ENCODE measurements at regions not wholly inside any gene's neighbourhood (a gene's known extent, or its start where the extent isn't known, plus 50 kb on each side); places are given as distances from the start of the nearest gene placed in this dataset.
"Not testable (repeated sequence)": the region's sequence is repeated elsewhere in the genome, so short reads cannot be mapped to it uniquely, and the experiment has no call there.

DNA sequence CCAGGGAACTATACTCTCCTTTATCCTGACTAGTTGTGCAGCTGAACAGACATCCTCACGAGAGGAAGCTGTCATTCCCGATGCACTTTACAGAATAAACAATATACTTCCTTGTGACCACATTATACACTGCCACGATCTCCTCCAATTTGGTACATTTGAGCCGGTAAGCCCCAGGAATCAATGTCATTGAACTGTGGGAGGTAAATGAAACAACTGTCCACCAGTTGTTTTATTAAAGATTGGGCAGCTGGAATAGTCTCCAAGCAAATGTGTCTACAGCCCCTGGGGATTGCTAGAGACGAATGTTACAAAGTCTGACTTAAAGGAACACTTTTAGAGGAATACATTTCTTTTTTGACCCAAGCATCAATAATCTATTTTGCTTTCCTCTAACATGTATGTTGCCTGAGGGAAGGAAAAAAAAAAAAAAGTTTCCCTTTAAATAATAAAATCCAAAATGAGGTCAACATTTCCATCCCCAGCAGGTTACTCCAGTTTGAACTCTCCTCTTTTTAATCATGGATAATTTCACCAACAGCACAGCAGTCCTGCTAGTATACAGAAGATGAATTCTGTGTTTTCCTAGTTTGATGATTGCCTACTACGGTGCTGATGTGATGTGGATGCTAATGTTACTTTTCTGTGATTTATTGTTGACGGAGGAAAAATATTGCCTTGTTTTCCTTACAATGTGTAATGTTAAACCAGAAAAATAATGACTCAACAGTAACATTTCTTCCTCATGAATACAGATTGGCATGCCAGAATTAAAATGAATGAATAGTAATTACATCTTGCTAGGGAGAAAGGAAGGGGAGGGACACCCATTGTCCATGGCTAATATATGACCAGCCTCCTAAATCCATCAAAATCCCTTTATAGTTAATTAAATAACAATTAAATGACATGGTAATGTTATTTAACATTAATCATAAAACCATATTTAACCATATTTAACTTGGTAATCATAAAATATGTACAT is 360.9 kb downstream of the NEBL start:
- intact Hi-C loops (cut with DNase I) = no loop called here
- DNase-seq = peak in 1 of 42 donors; percentile 10

DNA sequence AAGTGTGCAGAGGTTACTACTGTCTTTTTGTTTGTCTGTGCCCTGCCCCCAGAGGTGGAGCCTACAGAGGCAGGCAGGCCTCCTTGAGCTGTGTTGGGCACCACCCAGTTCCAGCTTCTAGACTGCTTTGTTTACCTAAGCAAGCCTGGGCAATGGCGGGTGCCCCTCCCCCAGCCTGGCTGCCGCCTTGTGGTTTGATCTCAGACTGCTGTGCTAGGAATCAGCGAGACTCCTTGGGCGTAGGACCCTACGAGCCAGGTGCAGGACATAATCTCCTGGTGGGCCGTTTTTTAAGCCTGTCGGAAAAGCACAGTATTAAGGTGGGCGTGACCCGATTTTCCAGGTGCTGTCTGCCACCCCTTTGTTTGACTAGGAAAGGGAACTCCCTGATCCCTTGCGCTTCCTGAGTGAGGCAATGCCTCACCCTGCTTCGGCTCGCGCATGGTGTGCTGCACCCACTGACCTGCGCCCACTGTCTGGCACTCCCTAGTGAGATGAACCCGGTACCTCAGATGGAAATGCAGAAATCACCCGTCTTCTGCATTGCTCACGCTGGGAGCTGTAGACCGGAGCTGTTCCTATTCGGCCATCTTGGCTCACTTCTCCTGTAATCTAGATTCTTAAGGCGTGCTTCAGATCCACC is 365.7 kb downstream of the NEBL start:
- DNase-seq; intact Hi-C loops (cut with DNase I): not testable (repeated sequence)

DNA sequence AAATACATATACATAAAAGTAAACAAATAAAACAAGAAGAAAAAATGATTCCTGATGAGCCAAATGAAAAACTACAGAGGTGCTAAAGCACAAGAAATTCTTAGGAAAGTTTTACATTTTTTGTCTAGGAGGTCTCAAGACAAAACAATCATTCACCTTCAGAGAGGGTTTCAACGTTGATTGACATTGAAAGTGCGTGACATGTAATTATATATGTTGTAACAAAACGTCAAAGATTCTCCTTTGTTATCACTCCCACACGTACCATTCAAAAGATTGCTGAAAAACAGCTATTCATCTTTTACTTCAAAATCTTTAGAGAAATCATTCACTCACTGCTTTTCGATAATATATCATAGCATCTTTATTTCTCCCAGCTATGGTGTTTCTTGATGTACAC is 375.9 kb downstream of the NEBL start:
- intact Hi-C loops (cut with DNase I) = no loop called here

DNA sequence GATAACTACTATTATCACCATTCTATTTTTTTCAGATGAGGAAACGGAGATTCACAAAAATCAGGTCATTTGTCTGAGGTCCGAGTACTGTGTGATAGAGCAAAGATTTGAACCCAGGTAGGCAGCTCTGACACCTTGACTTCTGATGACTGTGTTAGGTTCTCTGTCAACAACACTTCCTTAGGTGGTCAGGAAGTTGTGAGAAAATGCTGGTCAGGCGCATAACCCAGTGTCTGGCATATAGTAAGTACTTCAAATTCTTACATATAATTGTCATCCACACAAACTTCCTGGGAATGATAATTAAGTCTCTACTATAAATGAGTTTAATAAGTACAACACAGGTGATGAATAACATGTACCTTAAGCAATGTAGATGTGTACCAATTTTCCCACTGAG is 381.5 kb downstream of the NEBL start:
- DNase-seq = no peak
- intact Hi-C loops (cut with DNase I) = no loop called here

More for the DNA sequence above, 375.9 kb downstream of the NEBL start:
- DNase-seq = no peak

DNA sequence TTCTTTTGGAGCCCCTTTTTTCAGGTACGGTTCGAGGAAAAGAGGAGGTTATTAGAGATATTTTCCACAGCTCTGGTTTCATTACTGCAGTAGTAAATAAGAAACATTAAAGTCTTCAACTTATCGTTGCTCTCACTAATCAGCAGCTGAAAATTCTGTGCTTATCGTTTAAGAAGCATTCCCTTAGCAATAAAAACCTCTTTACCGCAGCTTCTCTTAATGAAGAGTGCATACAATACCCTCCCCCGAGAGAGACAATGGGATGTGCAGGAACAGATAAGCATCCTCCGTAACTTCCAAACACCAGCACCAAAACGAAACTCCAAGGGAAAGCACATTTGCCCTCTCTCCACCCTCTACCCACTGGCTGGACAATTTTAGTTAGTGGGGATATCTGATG is 384.5 kb downstream of the NEBL start:
- intact Hi-C loops (cut with DNase I) = no loop called here
- no peak for DNase-seq

DNA sequence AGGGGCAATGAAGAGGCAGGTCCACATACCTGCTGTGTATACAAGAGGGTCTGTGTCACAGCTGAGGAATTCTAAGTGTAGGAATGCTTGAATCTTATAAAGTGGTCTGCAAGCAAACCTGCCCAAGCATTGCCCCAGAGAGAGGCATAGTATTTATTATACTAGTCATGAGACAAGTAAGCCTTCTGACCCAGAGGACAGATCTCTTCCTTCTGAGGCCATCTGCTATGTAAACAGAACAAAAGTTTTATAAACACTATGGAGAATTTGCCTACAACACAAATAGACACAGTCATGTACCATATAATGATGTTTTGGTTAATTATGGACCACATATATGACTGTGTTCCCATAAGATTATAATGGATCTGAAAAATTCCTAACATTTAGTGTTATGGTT is 388.2 kb downstream of the NEBL start:
- intact Hi-C loops (cut with DNase I) = no loop called here
- no peak for DNase-seq

DNA sequence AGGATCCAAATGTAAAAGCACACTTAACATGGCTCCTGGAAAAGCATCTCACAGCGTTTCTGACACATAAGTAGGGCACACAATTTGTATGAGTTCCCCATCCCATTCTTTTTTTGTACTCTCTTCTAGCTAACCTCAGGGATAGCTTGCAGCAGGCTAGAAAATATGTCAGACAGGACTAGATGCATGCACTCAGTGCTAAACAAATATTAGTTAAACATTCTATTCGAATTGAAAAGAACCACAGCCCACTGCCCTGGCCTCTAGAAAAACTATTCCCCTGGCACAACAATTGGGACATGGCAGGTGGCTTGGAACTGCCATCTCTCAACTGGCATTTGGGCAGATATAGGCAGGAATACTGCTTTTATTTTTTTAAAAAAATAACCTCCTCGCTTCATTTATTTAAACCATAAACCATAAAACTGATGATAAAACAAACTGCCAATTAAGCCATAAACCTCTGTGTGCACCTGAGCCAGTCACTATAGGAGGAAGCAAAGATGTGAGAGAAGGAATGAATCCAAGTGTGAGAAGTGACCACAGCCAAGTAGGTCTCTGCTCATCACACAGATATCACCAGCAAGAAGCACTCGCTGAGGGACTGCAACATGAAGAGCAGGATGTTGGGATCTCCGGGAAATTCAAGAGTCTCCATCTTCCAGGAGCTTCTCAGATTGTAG is 394.1 kb downstream of the NEBL start:
- DNase-seq = no peak
- intact Hi-C loops (cut with DNase I) = no loop called here

DNA sequence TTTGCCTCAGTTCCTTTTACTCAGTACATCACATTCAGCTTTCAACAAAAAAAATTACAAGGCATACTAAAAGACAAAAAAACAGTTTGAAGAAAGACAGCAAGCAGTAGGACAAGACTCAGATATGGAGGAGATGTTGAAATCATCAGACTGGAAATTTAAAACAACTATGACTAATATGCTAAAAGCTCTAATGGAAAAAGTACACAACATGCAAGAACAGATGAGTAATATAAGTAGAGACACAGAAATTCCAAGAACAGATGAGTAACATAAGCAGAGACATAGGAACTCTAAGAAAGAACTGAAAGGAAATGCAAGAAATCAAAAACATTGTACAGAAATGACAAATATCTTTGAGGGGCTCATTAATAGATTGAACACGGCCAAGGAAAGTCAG is 402.6 kb downstream of the NEBL start:
- intact Hi-C loops (cut with DNase I) = no loop called here
- DNase-seq = no peak

DNA sequence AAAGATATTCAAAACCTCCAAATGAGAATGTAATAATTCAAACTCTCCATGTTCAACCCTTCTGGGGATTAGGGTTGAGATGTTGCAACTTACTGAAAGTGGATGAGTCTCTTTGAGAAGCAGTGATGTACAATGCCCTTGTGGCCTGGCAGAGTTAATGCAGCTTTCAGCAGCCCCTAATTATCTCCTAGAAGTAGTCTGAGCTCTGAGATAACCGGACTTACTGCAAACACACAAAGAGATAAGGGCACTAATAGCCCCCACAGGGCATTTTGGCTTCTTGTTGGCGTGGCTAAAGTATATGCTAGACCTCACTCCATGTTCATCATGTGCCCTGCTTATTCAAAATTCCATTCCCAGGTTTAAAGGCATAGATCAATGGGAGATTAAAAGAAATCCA is 404.7 kb downstream of the NEBL start:
- intact Hi-C loops (cut with DNase I) = no loop called here
- DNase-seq = no peak

DNA sequence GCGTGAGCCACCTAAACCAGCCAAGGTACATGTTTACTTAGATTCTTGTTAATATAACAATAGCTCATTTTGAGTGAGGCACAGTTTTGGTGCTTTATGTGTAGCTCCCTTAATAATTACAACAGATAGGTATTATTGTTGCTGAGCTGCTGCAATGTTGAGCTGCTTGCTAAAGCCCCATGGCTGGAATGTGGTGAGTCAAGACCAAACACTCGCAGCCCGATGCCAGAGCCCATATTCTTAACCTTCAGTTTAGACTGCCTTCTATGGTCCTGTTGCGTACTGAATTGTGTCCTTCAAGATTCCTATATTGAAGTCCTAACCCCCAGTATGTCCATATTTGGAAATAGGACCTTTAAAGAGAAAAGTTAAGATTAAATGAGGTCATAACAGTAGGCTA is 407.1 kb downstream of the NEBL start:
- DNase-seq = no peak
- intact Hi-C loops (cut with DNase I) = no loop called here

DNA sequence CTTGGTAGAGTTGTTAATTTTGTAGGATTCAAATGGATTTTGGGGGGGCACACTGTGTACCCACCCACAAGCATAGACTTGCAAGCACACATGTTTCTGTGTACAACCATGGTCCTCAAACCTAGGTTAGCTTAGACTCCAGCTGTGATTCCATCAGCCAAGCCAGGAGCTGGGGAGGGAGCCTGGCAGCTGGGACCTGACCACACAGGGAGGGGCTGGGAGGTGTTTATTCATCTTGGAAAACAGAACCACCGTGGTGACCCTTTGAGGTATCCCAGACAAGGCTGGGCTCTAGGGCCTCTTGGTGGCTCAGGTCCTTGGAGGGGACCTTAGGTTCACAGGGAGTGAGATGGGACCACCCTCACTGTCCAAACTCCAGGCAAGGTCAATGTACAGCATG is 410.3 kb downstream of the NEBL start:
- intact Hi-C loops (cut with DNase I) = no loop called here

DNA sequence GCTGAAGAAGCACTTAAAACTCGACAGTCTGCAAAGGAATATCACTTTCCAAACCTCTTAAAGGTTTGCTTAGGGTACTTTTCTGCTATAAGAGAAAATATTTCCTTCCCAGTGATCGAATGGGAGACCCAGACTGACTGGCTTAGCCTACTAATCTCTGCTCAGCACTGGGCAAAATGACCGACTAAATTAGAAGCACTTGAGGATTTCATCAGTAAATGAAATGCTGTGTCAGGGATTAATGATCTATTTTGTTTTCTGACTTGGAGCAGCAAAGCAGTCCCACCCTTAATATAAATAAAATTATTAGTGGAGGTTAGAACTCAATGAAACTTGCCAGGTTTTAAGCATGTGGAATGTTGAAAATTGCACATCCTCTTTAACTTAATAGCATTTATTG is 411.6 kb downstream of the NEBL start:
- DNase-seq = no peak
- intact Hi-C loops (cut with DNase I) = no loop called here

More for the DNA sequence above, 410.3 kb downstream of the NEBL start:
- no peak for DNase-seq

DNA sequence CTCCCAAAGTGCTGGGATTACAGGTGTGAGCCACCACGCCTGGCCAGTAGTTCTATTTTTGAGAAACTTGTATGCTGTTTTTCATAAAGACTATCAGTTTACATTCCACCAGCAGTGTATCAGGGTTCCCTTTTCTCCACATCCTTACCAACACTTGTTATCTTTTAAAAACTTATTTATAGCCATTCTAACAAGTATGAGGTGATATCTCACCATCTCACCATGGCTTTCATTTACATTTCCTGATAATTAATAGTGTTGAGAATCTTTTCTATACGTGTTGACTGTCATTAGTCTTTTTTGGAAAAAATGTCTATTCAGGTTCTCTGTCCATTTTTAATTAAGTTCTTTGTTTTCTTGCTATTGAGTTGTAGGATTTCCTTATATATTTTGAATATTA is 416.1 kb downstream of the NEBL start:
- no peak for DNase-seq
- intact Hi-C loops (cut with DNase I) = no loop called here

DNA sequence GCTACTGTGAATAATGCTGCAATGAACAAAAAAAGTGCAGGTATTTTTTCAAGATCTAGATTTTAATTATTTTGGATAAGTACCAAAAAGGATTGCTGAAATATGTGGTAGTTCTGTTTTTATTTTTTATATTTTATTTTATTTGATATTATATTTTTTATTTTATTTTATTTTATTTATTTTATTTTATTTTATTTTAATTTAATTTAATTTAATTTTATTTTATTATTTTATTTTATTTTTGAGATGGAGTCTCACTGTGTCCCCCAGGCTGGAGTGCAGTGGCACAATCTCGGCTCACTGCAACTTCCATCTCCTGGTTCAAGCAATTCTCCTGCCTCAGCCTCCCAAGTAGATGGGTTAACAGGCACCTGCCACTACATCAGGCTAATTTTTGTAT is 416.5 kb downstream of the NEBL start:
- DNase-seq; intact Hi-C loops (cut with DNase I): not testable (repeated sequence)

DNA sequence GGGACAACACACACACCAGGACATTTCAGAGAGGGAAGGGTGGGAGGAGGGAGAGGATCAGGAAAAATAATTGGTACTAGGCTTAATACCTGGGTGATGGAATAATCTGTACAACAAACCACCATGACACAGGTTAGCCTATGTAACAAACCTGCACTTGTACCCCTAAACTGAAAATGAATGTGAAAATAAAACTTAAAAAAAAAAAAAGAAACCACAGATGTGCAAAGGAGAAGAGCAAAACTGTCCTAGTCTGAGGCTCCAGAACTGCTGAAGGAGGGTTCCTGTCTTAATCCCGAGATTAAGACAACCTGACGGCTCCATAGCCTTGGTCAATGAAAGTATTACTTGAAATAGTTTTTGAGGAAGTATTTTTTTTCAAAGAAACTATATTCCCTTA is 423.0 kb downstream of the NEBL start:
- intact Hi-C loops (cut with DNase I) = no loop called here
- no peak for DNase-seq

DNA sequence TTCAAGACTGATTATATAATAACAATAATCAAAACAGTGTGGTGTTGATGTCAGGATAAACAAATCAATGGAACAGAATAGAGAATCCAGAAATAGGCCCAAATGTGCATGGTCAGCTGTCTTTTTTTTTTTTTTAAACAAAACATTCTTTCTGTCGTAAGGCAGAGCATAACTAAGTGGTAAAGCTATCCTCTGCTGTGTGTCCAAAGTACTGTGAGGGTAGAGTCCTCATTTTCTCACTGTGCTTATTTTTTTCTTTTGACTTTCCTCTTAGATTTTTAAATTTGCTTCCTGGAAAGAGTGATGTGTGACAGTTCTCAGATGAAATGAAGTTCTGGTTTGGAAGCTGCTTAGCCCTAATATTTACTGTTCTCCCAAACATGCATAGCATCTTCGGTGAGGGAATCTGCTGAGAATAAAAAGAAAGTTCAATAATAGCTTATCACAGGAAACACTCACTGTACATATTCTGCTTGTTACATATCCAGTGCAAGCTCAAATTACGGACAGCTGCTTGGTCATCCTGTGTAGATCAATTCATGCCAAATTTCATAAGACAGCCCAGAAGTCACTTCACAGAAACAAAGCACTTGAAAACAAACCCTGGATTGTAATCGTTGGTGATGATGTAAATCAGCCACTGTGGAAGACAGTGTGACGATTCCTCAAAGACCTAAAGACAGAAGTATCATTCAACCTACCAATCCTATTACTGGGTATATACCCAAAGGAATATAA is 423.9 kb downstream of the NEBL start:
- no peak for DNase-seq
- intact Hi-C loops (cut with DNase I) = no loop called here

DNA sequence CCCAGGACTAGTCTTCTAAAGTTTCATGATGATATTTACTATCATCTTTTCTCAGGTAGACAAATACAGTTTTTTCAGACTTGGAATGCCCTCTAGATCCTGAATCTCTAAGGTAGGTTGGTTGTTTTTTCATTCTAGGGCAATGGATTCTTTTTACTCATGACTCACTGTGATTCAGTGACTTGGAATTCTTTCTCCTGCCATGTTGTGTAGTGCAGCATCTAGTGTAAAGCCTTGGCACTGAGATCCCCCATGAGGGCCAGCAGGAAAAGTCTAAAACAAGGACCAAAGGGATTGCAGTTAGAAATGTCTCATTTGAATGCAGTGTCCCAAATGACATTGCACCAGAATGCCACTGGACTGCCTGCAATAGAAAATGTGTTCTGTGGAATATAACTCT is 430.4 kb downstream of the NEBL start:
- no peak for DNase-seq
- intact Hi-C loops (cut with DNase I) = no loop called here

DNA sequence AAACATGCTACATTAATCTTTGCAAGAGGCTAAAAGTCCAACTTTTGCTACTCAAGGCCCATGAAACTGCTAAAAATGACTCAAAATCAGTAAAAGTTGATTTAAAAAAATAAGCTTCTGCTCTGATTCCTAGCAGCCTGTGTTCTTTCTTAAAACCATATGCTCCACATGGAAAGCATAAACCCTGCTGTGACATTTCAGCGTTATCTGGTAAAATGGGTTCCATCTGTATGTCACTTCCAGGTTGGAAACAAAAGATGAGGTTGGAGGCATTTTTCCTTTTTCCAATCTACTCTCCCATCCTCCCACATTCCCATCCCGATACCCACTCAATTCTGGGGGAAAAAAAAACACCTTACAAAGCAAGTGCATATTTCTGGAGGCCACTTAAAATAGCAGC is 439.5 kb downstream of the NEBL start:
- intact Hi-C loops (cut with DNase I) = no loop called here
- no peak for DNase-seq

DNA sequence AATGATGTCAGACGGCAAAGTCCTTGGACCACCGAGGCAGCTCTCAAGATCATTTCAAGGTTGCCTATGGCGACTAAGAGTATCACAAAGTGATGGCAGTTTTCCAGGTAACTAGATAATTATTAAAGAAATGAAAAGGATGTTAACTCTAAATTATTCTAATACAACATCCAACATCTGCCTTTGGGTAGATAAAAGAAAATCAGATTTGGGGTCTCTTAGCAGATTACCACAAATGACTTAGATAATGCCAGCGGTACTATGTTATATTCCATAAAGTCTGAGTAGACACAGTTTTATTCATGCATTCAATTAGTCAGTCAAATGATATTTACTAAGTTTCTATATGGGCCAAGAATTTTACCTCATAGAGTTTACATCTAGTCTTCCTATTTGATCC is 441.3 kb downstream of the NEBL start:
- intact Hi-C loops (cut with DNase I) = no loop called here
- DNase-seq = no peak

Measured in head of caudate nucleus (tissue), 42 donors.